HepG2 (cell line): ENCODE measurements at regions not wholly inside any gene's neighbourhood (a gene's known extent, or its start where the extent isn't known, plus 50 kb on each side); places are given as distances from the start of the nearest gene placed in this dataset.

Source experiments
- ATAC-seq: fragments of 200-7000 bp; cut with Tn5 transposase; 3 replicates; pipeline ENCODE4 v1.9.1; 2020; ENCODE audit warnings: mild to moderate bottlenecking, moderate library complexity
- BruUV-seq: library from RNA; stranded (reverse); fragments of 400-500 nt; replicated peaks from 2 replicates; lab custom pipeline; 2021; lab: Mats Ljungman, UMichigan
- CTCF ChIA-PET: fragments of 300-600 bp; formaldehyde crosslinking; extraction: SDS; loops from one replicate; lab custom pipeline; 2021; ENCODE audit warnings: low total read pairs, inconsistent platforms, low intra/inter-chr PET ratio; lab: Yijun Ruan, JAX
- POLR2A ChIA-PET: fragments of 350-600 bp; sonication (Branson Sonifier 250); formaldehyde crosslinking; loops from one replicate; lab custom pipeline; 2020; ENCODE audit warnings: antibody characterized with exemption, inconsistent platforms; lab: Yijun Ruan, JAX
- DNase-seq: peaks from one replicate; pipeline ENCODE4 v3.0.0-alpha.2; 2015; ENCODE audit warnings: low spot score
- FAIRE-seq: peaks from 3 replicates; lab custom pipeline; 2011; peaks lifted over from hg19 to GRCh38; lab: Jason Lieb, UNC
- H2AFZ ChIP-seq: one replicate; pipeline ENCODE4 v1.6.1; 2011; ENCODE audit warnings: low read length, inconsistent platforms
- H3K27ac ChIP-seq: fragments of 300-600 bp; 3 replicates; pipeline ENCODE4 v1.8.0; 2011; ENCODE audit warnings: mixed run types, mild to moderate bottlenecking, mixed read lengths, low read length, inconsistent platforms; ENCODE audit not compliant: insufficient read depth; ENCODE audit errors: extremely low read length
- H3K27me3 ChIP-seq, 2 experiments: fragments of 200-600 bp in 1 of 2; 2 replicates in 1 of 2; 3 replicates in 1 of 2; pipeline versions ENCODE4 v1.6.0 to v1.8.0; 2011; ENCODE audit warnings: low read length in 2 of 2, mild to moderate bottlenecking in 2 of 2, moderate library complexity in 2 of 2, inconsistent platforms in 1 of 2; ENCODE audit not compliant: insufficient read depth in 2 of 2, control insufficient read depth in 1 of 2
- H3K36me3 ChIP-seq, 2 experiments: fragments of 200-600 bp in 1 of 2; replicated peaks in 1 of 2; 2 replicates in 1 of 2; 3 replicates in 1 of 2; pipeline versions ENCODE4 v1.5.1 to v1.8.0; 2011; ENCODE audit warnings: low read length in 2 of 2, inconsistent platforms in 1 of 2; ENCODE audit not compliant: insufficient read depth in 2 of 2, control insufficient read depth in 1 of 2
- H3K4me1 ChIP-seq: 2 replicates; pipeline ENCODE4 v1.5.1; 2012; ENCODE audit warnings: low read length, inconsistent platforms; ENCODE audit not compliant: insufficient read depth
- H3K4me2 ChIP-seq: 2 replicates; pipeline ENCODE4 v1.6.0; 2011; ENCODE audit warnings: low read depth, low read length, inconsistent platforms
- H3K4me3 ChIP-seq, 3 experiments: fragments of 200-600 bp in 1 of 3; sonication (generic), shearing (Covaris generic) in 1 of 3; replicated peaks in 1 of 3; 2 replicates each; pipeline ENCODE4 v1.5.1; 2011 to 2016; ENCODE audit warnings: low read length in 3 of 3, inconsistent platforms in 2 of 3, low read depth in 2 of 3, mild to moderate bottlenecking in 2 of 3, control low read depth in 1 of 3, mixed read lengths in 1 of 3; ENCODE audit not compliant: insufficient read depth in 1 of 3
- H3K79me2 ChIP-seq: one replicate; pipeline ENCODE4 v1.6.1; 2011; ENCODE audit warnings: low read length, inconsistent platforms; ENCODE audit not compliant: insufficient read depth
- H3K9ac ChIP-seq: 2 replicates; pipeline ENCODE4 v1.6.0; 2011; ENCODE audit warnings: mild to moderate bottlenecking, low read depth, low read length, inconsistent platforms; ENCODE audit not compliant: insufficient read depth
- H3K9me3 ChIP-seq: 2 replicates; pipeline ENCODE4 v1.5.1; 2012; ENCODE audit warnings: mild to moderate bottlenecking, low read length
- H4K20me1 ChIP-seq: 2 replicates; pipeline ENCODE4 v1.6.0; 2011; ENCODE audit warnings: inconsistent platforms, mild to moderate bottlenecking, low read length, moderate library complexity; ENCODE audit not compliant: insufficient read depth
- HNRNPK ChIP-seq: fragments of 200-400 bp; formaldehyde crosslinking; IDR thresholded peaks from 2 replicates; pipeline ENCODE4 v1.6.1; 2018; ENCODE audit warnings: low read length, low read depth, moderate library complexity, mild to moderate bottlenecking; ENCODE audit not compliant: poor library complexity, severe bottlenecking
- PCBP1 ChIP-seq: fragments of 200-400 bp; formaldehyde crosslinking; IDR thresholded peaks from 2 replicates; pipeline ENCODE4 v1.6.1; 2017; ENCODE audit warnings: mild to moderate bottlenecking, low read depth, low read length, borderline replicate concordance
- ZSCAN21 ChIP-seq: sonication (generic); formaldehyde crosslinking; IDR thresholded peaks from 2 replicates; pipeline ENCODE4 v1.8.0; 2022; ENCODE audit warnings: mild to moderate bottlenecking, missing genetic modification reagents, moderate library complexity, borderline replicate concordance
- WGBS: methylation state at CpG from one replicate; pipeline ENCODE4 v1.1.6; 2017; ENCODE audit warnings: low lambda C conversion rate; 5-methylcytosine and 5-hydroxymethylcytosine counted together
- in situ Hi-C: cut with HindIII; loops from 2 replicates; pipeline ENCODE4 v1.10.0; 2017; ENCODE audit warnings: low pct_unique_long_range_greater_than_20kb; ENCODE audit not compliant: extremely low pct_ligation_motif_present
- intact Hi-C: fragments of 100-400 bp; cut with micrococcal nuclease; formaldehyde crosslinking; loops from one replicate; pipeline ENCODE4 v1.10.0; 2022; ENCODE audit not compliant: unreplicated experiment
- TF ChIP-seq, protein P1 (sequence below): sonication (generic); formaldehyde crosslinking; IDR thresholded peaks from 2 replicates; pipeline ENCODE4 v1.8.1; 2023; ENCODE audit warnings: missing genetic modification reagents, inconsistent platforms, borderline replicate concordance
- TF ChIP-seq, protein P2 (sequence below): sonication (generic); formaldehyde crosslinking; IDR thresholded peaks from 2 replicates; pipeline ENCODE4 v1.5.1; 2020; ENCODE audit warnings: missing genetic modification reagents, mild to moderate bottlenecking, borderline replicate concordance

DNA sequence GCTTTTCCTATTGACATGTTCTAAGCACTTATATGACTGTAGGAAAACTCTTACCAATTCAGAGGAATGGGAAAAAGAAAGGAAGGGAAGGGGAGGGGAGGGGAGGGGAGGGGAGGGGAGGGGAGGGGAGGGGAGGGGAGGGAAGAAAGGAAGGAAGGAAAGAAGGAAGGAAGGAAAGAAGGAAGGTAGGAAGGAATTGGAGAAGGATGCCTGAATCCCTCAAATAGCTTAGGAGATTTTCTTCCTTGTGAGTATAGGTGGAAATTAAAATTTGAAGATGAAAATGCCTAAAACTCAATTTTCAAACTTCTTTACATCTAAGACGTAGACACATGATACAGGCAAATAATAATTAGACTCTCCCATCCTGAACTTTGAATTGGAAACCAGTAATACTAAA is 463.1 kb downstream of the SATB2 start:
- H3K4me2 ChIP-seq = no peak overlapping the region
- H3K27me3 ChIP-seq = no peaks in the 10 kb centered on the region
- no peaks in the 10 kb centered on the region for H3K36me3 ChIP-seq
- WGBS = 6% methylated on average over 1 of the region's 1 CpG
- no peak overlapping the region for H3K4me3 ChIP-seq
- no TSS peak for BruUV-seq
- no peaks in the 10 kb centered on the region for H3K79me2 ChIP-seq
- ATAC-seq = no peak
- H3K27ac ChIP-seq = no peak overlapping the region
- H4K20me1 ChIP-seq = no peaks in the 10 kb centered on the region
- in situ Hi-C loops (no loop called here), intact Hi-C loops (no loop called here)
- no peaks in the 10 kb centered on the region for H3K4me1 ChIP-seq
- no peak overlapping the region for H3K9ac ChIP-seq
- CTCF ChIA-PET = no interaction called here
- FAIRE-seq = no peak
- H2AFZ ChIP-seq = no peak overlapping the region
- POLR2A ChIA-PET = no interaction called here
- DNase-seq = no peak
- TF ChIP-seq PCBP1 (0 out of 2 replicates have a peak, but pooled peaks have one; percentile 53), ZSCAN21 (CRISPR knock-in tag) (no peak), HNRNPK (peak; percentile 94)
- TF ChIP-seq, protein P1, sequence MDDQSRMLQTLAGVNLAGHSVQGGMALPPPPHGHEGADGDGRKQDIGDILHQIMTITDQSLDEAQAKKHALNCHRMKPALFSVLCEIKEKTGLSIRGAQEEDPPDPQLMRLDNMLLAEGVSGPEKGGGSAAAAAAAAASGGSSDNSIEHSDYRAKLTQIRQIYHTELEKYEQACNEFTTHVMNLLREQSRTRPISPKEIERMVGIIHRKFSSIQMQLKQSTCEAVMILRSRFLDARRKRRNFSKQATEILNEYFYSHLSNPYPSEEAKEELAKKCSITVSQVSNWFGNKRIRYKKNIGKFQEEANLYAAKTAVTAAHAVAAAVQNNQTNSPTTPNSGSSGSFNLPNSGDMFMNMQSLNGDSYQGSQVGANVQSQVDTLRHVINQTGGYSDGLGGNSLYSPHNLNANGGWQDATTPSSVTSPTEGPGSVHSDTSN (CRISPR knock-in tag) = no peak
- TF ChIP-seq, protein P2, sequence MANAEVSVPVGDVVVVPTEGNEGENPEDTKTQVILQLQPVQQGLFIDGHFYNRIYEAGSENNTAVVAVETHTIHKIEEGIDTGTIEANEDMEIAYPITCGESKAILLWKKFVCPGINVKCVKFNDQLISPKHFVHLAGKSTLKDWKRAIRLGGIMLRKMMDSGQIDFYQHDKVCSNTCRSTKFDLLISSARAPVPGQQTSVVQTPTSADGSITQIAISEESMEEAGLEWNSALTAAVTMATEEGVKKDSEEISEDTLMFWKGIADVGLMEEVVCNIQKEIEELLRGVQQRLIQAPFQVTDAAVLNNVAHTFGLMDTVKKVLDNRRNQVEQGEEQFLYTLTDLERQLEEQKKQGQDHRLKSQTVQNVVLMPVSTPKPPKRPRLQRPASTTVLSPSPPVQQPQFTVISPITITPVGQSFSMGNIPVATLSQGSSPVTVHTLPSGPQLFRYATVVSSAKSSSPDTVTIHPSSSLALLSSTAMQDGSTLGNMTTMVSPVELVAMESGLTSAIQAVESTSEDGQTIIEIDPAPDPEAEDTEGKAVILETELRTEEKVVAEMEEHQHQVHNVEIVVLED (CRISPR knock-in tag) = no peak
- TF ChIP-seq, all 625 proteins: peak for 2
- H3K9me3 ChIP-seq = peaks cover 42% of the 10 kb centered on the region
